HepG2 (cell line): ENCODE measurements at regions not wholly inside any gene's neighbourhood (a gene's known extent, or its start where the extent isn't known, plus 50 kb on each side); places are given as distances from the start of the nearest gene placed in this dataset.

ENCODE experiments used
- ATAC-seq: fragments of 200-7000 bp; cut with Tn5 transposase; 3 replicates; pipeline ENCODE4 v1.9.1; 2020; ENCODE audit warnings: mild to moderate bottlenecking, moderate library complexity
- BruUV-seq: library from RNA; stranded (reverse); fragments of 400-500 nt; replicated peaks from 2 replicates; lab custom pipeline; 2021; lab: Mats Ljungman, UMichigan
- CTCF ChIA-PET: fragments of 300-600 bp; formaldehyde crosslinking; extraction: SDS; loops from one replicate; lab custom pipeline; 2021; ENCODE audit warnings: low total read pairs, inconsistent platforms, low intra/inter-chr PET ratio; lab: Yijun Ruan, JAX
- POLR2A ChIA-PET: fragments of 350-600 bp; sonication (Branson Sonifier 250); formaldehyde crosslinking; loops from one replicate; lab custom pipeline; 2020; ENCODE audit warnings: antibody characterized with exemption, inconsistent platforms; lab: Yijun Ruan, JAX
- DNase-seq: peaks from one replicate; pipeline ENCODE4 v3.0.0-alpha.2; 2015; ENCODE audit warnings: low spot score
- FAIRE-seq: peaks from 3 replicates; lab custom pipeline; 2011; peaks lifted over from hg19 to GRCh38; lab: Jason Lieb, UNC
- H2AFZ ChIP-seq: one replicate; pipeline ENCODE4 v1.6.1; 2011; ENCODE audit warnings: low read length, inconsistent platforms
- H3K27ac ChIP-seq: fragments of 300-600 bp; 3 replicates; pipeline ENCODE4 v1.8.0; 2011; ENCODE audit warnings: mixed run types, mild to moderate bottlenecking, mixed read lengths, low read length, inconsistent platforms; ENCODE audit not compliant: insufficient read depth; ENCODE audit errors: extremely low read length
- H3K27me3 ChIP-seq, 2 experiments: fragments of 200-600 bp in 1 of 2; 2 replicates in 1 of 2; 3 replicates in 1 of 2; pipeline versions ENCODE4 v1.6.0 to v1.8.0; 2011; ENCODE audit warnings: low read length in 2 of 2, mild to moderate bottlenecking in 2 of 2, moderate library complexity in 2 of 2, inconsistent platforms in 1 of 2; ENCODE audit not compliant: insufficient read depth in 2 of 2, control insufficient read depth in 1 of 2
- H3K36me3 ChIP-seq, 2 experiments: fragments of 200-600 bp in 1 of 2; replicated peaks in 1 of 2; 2 replicates in 1 of 2; 3 replicates in 1 of 2; pipeline versions ENCODE4 v1.5.1 to v1.8.0; 2011; ENCODE audit warnings: low read length in 2 of 2, inconsistent platforms in 1 of 2; ENCODE audit not compliant: insufficient read depth in 2 of 2, control insufficient read depth in 1 of 2
- H3K4me1 ChIP-seq: 2 replicates; pipeline ENCODE4 v1.5.1; 2012; ENCODE audit warnings: low read length, inconsistent platforms; ENCODE audit not compliant: insufficient read depth
- H3K4me2 ChIP-seq: 2 replicates; pipeline ENCODE4 v1.6.0; 2011; ENCODE audit warnings: low read depth, low read length, inconsistent platforms
- H3K4me3 ChIP-seq, 3 experiments: fragments of 200-600 bp in 1 of 3; sonication (generic), shearing (Covaris generic) in 1 of 3; replicated peaks in 1 of 3; 2 replicates each; pipeline ENCODE4 v1.5.1; 2011 to 2016; ENCODE audit warnings: low read length in 3 of 3, inconsistent platforms in 2 of 3, low read depth in 2 of 3, mild to moderate bottlenecking in 2 of 3, control low read depth in 1 of 3, mixed read lengths in 1 of 3; ENCODE audit not compliant: insufficient read depth in 1 of 3
- H3K79me2 ChIP-seq: one replicate; pipeline ENCODE4 v1.6.1; 2011; ENCODE audit warnings: low read length, inconsistent platforms; ENCODE audit not compliant: insufficient read depth
- H3K9ac ChIP-seq: 2 replicates; pipeline ENCODE4 v1.6.0; 2011; ENCODE audit warnings: mild to moderate bottlenecking, low read depth, low read length, inconsistent platforms; ENCODE audit not compliant: insufficient read depth
- H3K9me3 ChIP-seq: 2 replicates; pipeline ENCODE4 v1.5.1; 2012; ENCODE audit warnings: mild to moderate bottlenecking, low read length
- H4K20me1 ChIP-seq: 2 replicates; pipeline ENCODE4 v1.6.0; 2011; ENCODE audit warnings: inconsistent platforms, mild to moderate bottlenecking, low read length, moderate library complexity; ENCODE audit not compliant: insufficient read depth
- ZNF562 ChIP-seq: sonication (generic); formaldehyde crosslinking; IDR thresholded peaks from 2 replicates; pipeline ENCODE4 v1.8.0; 2022; ENCODE audit warnings: missing genetic modification reagents, borderline replicate concordance
- ZNF766 ChIP-seq: sonication (generic); formaldehyde crosslinking; IDR thresholded peaks from 2 replicates; pipeline ENCODE4 v1.5.0; 2020; ENCODE audit warnings: missing genetic modification reagents, borderline replicate concordance
- WGBS: methylation state at CpG from one replicate; pipeline ENCODE4 v1.1.6; 2017; ENCODE audit warnings: low lambda C conversion rate; 5-methylcytosine and 5-hydroxymethylcytosine counted together
- in situ Hi-C: cut with HindIII; loops from 2 replicates; pipeline ENCODE4 v1.10.0; 2017; ENCODE audit warnings: low pct_unique_long_range_greater_than_20kb; ENCODE audit not compliant: extremely low pct_ligation_motif_present
- intact Hi-C: fragments of 100-400 bp; cut with micrococcal nuclease; formaldehyde crosslinking; loops from one replicate; pipeline ENCODE4 v1.10.0; 2022; ENCODE audit not compliant: unreplicated experiment
- TF ChIP-seq, protein P1 (sequence below): sonication (generic); formaldehyde crosslinking; IDR thresholded peaks from 2 replicates; pipeline ENCODE4 v1.5.0; 2020; ENCODE audit warnings: mild to moderate bottlenecking, missing genetic modification reagents
- TF ChIP-seq, protein P2 (sequence below): sonication (generic); formaldehyde crosslinking; IDR thresholded peaks from 2 replicates; pipeline ENCODE4 v1.4.0; 2020; ENCODE audit warnings: low read depth, mild to moderate bottlenecking, missing genetic modification reagents

DNA sequence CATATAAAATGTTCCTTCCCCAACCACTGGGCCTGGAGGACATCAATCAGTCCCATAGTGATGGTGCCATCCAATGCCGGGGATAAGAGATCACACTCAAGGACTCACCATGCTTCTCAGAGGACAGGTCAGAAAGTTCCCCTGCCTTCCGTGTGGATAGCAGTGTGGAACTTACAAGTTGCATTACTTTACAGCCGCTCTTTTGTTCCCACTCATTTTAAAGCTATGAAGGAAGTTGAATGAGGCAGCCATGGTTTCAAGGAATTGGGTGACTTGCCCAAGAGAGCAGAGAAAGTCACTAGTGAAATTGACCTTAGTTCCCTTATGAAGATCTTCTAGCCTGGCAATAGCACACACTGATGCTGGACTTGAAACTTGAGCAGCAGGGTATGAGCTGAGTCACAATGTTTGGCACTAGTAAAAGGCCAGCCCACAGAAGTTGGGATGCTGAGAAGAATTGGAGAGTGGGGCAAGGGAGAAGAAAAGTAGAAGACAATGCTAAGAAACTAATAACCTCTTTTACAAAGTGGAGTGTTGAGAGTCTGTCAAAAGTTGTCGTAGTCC lies 78.7 kb downstream of the CXCL12 start:
- Histone ChIP-seq H3K9ac (no peak overlapping the region), H3K79me2 (no peaks in the 10 kb centered on the region), H3K27ac (no peak overlapping the region), H3K4me2 (no peak overlapping the region), H3K4me3 (no peak overlapping the region), H3K4me1 (peaks cover 7% of the 10 kb centered on the region; the same call in 1 of the 2 replicates), H3K36me3 (no peaks in the 10 kb centered on the region), H4K20me1 (no peaks in the 10 kb centered on the region), H2AFZ (no peak overlapping the region), H3K9me3 (peaks cover 6% of the 10 kb centered on the region; the same call in 1 of the 2 replicates), H3K27me3 (no peaks in the 10 kb centered on the region)
- DNase-seq (no peak), FAIRE-seq (no peak), ATAC-seq (no peak)
- in situ Hi-C loops: no loop called here
- 28% methylated on average over 4 of the region's 4 CpGs for WGBS
- ChIA-PET CTCF (no interaction called here), POLR2A (no interaction called here)
- no TSS peak for BruUV-seq
- no peak for TF ChIP-seq ZNF562 (CRISPR knock-in tag)
- TF ChIP-seq, protein P1, sequence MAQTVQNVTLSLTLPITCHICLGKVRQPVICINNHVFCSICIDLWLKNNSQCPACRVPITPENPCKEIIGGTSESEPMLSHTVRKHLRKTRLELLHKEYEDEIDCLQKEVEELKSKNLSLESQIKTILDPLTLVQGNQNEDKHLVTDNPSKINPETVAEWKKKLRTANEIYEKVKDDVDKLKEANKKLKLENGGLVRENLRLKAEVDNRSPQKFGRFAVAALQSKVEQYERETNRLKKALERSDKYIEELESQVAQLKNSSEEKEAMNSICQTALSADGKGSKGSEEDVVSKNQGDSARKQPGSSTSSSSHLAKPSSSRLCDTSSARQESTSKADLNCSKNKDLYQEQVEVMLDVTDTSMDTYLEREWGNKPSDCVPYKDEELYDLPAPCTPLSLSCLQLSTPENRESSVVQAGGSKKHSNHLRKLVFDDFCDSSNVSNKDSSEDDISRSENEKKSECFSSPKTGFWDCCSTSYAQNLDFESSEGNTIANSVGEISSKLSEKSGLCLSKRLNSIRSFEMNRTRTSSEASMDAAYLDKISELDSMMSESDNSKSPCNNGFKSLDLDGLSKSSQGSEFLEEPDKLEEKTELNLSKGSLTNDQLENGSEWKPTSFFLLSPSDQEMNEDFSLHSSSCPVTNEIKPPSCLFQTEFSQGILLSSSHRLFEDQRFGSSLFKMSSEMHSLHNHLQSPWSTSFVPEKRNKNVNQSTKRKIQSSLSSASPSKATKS: no peak
- TF ChIP-seq, protein P2, sequence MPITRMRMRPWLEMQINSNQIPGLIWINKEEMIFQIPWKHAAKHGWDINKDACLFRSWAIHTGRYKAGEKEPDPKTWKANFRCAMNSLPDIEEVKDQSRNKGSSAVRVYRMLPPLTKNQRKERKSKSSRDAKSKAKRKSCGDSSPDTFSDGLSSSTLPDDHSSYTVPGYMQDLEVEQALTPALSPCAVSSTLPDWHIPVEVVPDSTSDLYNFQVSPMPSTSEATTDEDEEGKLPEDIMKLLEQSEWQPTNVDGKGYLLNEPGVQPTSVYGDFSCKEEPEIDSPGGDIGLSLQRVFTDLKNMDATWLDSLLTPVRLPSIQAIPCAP (CRISPR knock-in tag): no peak
- TF ChIP-seq ZNF766: no peak
- intact Hi-C loops: no loop called here
